ENCODE measurements at regions not wholly inside any gene's neighbourhood (a gene's known extent, or its start where the extent isn't known, plus 50 kb on each side); places are given as distances from the start of the nearest gene placed in this dataset.

DNA sequence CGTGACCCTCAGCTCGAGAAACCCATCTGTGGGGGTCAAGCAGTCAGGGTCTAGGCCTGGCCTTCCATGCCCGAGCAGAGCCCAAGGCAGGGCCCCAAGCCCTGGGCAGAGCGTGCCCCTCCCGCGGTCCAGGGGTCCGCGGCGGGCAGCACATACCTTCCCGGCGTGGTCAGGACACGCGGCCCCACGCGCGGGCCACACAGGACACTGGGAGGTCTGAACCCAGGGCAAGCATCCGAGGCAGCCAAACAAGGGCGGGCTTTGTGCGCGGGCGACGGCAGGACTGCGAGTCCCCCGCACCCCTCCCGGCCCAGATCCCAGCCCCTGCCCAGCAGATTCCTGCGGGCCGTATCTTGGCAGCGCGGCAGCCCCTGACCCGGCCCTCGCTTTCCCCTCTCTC is 61.6 kb upstream of the ACAN start:
- H3K27me3 ChIP-seq (ENCODE audit: control insufficient read depth, insufficient read depth, low read length), result peaks cover 5% of the 10 kb centered on the region
- 63% methylated on average over 29 of the region's 31 CpGs for WGBS (ENCODE audit: insufficient coverage)

DNA sequence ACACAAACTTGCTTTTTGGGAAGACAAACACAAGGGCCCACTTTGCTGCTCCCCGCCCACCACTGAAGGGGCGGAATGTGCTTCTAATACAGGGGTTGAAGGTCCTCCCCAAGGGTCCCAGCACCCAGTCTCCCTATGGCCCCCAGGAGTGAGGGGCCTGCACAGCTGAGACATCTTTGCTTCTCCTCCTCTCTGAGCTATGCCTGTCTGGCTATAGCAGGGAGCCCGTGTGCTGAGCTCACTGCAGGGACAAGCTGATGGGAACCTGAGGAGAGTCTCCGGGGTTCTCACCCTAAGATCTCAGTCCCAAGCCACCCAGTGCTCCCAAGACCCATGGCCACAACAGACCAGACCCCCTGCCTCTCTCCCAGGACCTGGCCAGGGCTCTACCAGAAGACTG is 61.1 kb upstream of the ACAN start:
- 82% methylated on average over 3 of the region's 4 CpGs for WGBS (ENCODE audit: insufficient coverage)
- no peak overlapping the region for H3K4me3 ChIP-seq (ENCODE audit: low read length)
- DNase-seq, result no peak
- no peaks in the 10 kb centered on the region for H3K9me3 ChIP-seq (replicated peaks; ENCODE audit: control insufficient read depth, low read depth, low read length)
- no peaks in the 10 kb centered on the region for H3K36me3 ChIP-seq (ENCODE audit: control insufficient read depth, insufficient read depth, low read length)
- H3K27ac ChIP-seq (ENCODE audit: low read length), result no peak overlapping the region
- H3K4me1 ChIP-seq (ENCODE audit: control insufficient read depth, insufficient read depth, low read length), result peaks cover 5% of the 10 kb centered on the region
- H3K27me3 ChIP-seq (ENCODE audit: control insufficient read depth, insufficient read depth, low read length), result peaks cover 3% of the 10 kb centered on the region

More for the DNA sequence above, 61.6 kb upstream of the ACAN start:
- Histone ChIP-seq H3K36me3 (ENCODE audit: control insufficient read depth, insufficient read depth, low read length) (no peaks in the 10 kb centered on the region), H3K9me3 (replicated peaks; ENCODE audit: control insufficient read depth, low read depth, low read length) (no peaks in the 10 kb centered on the region), H3K4me1 (ENCODE audit: control insufficient read depth, insufficient read depth, low read length) (peaks cover 3% of the 10 kb centered on the region), H3K4me3 (ENCODE audit: low read length) (no peak overlapping the region), H3K27ac (ENCODE audit: low read length) (no peak overlapping the region)
- DNase-seq, result no peak

DNA sequence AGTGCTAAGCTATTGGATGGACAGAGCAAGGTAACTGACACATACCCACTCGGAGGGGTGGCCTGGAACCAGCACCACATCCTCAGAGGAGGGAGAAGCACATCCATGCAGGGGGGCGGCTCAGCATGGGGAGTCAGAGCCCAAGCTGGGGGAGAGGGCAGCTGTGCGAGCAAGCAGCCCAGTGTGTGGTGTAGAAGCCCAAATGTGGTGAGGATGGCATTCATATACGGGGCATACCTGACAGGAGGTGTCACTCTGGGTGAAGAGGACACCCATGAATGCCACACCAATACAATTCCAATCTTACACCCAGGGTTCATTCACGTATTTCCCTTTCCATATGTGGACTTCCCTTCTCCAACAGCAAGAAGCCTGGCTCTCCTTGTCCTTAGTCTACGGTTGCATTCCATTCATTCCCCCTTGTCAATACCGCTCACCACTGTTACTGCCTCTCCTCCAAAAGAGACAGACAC is 58.7 kb upstream of the ACAN start:
- Histone ChIP-seq H3K36me3 (ENCODE audit: control insufficient read depth, insufficient read depth, low read length) (no peaks in the 10 kb centered on the region), H3K27ac (ENCODE audit: low read length) (no peak overlapping the region), H3K4me1 (ENCODE audit: control insufficient read depth, insufficient read depth, low read length) (peaks cover 6% of the 10 kb centered on the region), H3K4me3 (ENCODE audit: low read length) (no peak overlapping the region), H3K9me3 (replicated peaks; ENCODE audit: control insufficient read depth, low read depth, low read length) (no peaks in the 10 kb centered on the region), H3K27me3 (ENCODE audit: control insufficient read depth, insufficient read depth, low read length) (peaks cover 3% of the 10 kb centered on the region)
- no peak for DNase-seq
- 28% methylated on average over 4 of the region's 7 CpGs for WGBS (ENCODE audit: insufficient coverage)

DNA sequence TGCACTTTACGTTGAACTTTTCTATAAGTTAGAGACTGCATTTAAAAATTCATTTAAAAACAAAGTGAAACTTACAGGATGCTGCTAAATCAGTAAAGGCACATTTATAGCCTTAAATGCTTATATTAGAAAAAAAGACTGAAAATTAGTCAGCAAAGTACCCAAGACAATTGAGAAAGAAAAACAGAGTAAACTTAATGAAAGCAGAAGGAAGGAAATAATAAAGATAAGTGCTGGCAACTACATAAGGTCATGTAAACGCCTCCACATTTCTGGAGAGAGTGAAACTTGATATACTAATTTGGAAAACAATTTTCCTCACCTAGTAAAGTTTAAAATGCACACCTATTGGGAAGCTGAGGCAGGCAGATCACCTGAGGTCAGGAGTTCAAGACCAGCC is 58.2 kb upstream of the ACAN start:
- no peak for DNase-seq
- no CpG with 5 or more reads among the region's 2 CpGs for WGBS (ENCODE audit: insufficient coverage)
- Histone ChIP-seq H3K4me3 (ENCODE audit: low read length) (no peak overlapping the region), H3K27ac (ENCODE audit: low read length) (no peak overlapping the region), H3K36me3 (ENCODE audit: control insufficient read depth, insufficient read depth, low read length) (no peaks in the 10 kb centered on the region), H3K9me3 (replicated peaks; ENCODE audit: control insufficient read depth, low read depth, low read length) (no peaks in the 10 kb centered on the region), H3K4me1 (ENCODE audit: control insufficient read depth, insufficient read depth, low read length) (peaks cover 6% of the 10 kb centered on the region), H3K27me3 (ENCODE audit: control insufficient read depth, insufficient read depth, low read length) (peaks cover 3% of the 10 kb centered on the region)

DNA sequence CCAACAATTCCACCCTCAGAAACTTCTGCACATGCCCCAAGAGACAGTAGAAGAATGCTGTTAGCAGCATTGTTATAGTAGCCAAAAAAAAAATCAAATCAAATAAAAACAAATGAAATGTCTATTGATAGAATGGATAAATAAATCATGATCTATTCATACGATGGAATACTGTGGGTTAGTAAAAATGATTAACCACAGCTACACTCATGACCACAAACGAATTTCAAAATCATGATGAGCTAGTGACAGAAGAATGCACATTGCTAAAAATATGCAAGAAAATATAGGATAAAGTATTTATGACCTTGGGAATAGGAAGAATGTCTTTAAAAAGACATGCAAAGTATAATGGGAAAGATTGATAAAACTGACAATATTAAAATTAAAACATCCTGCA is 57.5 kb upstream of the ACAN start:
- no peak for DNase-seq
- H3K9me3 ChIP-seq (replicated peaks; ENCODE audit: control insufficient read depth, low read depth, low read length), result no peaks in the 10 kb centered on the region
- peaks cover 3% of the 10 kb centered on the region for H3K27me3 ChIP-seq (ENCODE audit: control insufficient read depth, insufficient read depth, low read length)
- H3K27ac ChIP-seq (ENCODE audit: low read length), result no peak overlapping the region
- H3K36me3 ChIP-seq (ENCODE audit: control insufficient read depth, insufficient read depth, low read length), result no peaks in the 10 kb centered on the region
- H3K4me3 ChIP-seq (ENCODE audit: low read length), result no peak overlapping the region
- no CpG with 5 or more reads among the region's 2 CpGs for WGBS (ENCODE audit: insufficient coverage)
- peaks cover 6% of the 10 kb centered on the region for H3K4me1 ChIP-seq (ENCODE audit: control insufficient read depth, insufficient read depth, low read length)

DNA sequence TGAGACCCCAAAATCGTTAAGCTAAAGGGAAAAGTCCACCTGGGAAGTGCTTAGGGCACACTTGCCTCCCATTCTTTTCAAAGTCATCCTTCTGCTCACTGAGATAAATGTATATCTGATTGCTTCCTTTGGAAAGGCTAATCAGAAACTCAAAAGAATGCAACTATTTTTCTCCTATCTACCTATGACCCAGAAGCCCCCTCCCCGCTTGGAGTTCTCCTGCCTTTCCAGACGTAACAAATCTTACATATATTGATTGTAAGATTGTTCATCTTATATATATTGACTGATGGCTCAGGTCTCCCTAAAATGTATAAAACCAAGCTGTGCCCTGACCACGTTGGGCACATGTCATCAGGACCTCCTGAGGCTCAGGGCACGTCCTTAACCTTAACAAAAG is 56.8 kb upstream of the ACAN start:
- Histone ChIP-seq H3K9me3 (replicated peaks; ENCODE audit: control insufficient read depth, low read depth, low read length) (no peaks in the 10 kb centered on the region), H3K36me3 (ENCODE audit: control insufficient read depth, insufficient read depth, low read length) (no peaks in the 10 kb centered on the region), H3K27ac (ENCODE audit: low read length) (no peak overlapping the region), H3K4me1 (ENCODE audit: control insufficient read depth, insufficient read depth, low read length) (peaks cover 6% of the 10 kb centered on the region), H3K4me3 (ENCODE audit: low read length) (no peak overlapping the region), H3K27me3 (ENCODE audit: control insufficient read depth, insufficient read depth, low read length) (peaks cover 3% of the 10 kb centered on the region)
- no peak for DNase-seq
- whole genome bisulfite sequencing (ENCODE audit: insufficient coverage), result no CpG with 5 or more reads among the region's 5 CpGs

DNA sequence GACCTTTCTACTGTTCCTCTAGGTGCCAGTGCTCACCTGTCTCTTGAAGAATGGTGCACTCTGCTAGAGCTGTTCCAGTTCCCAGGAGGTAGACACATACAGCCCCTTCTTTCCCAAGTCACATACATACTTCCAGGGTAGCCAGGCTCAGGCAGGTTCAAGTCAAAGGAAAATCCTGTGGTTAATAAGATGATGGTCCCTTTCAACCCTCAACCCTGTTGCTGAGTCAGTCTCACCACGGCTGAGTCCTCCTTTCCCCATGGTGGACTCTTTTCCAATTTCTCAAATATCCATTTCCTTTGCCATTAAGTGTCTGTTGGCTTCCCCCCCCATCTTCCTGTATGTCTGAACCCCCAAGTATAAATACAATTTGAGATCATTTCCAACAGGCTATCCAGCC is 56.1 kb upstream of the ACAN start:
- DNase-seq, result no peak
- 33% methylated on average over 1 of the region's 1 CpG for WGBS (ENCODE audit: insufficient coverage)
- peak overlapping the region; percentile 20 for H3K27ac ChIP-seq (ENCODE audit: low read length)
- peaks cover 3% of the 10 kb centered on the region for H3K27me3 ChIP-seq (ENCODE audit: control insufficient read depth, insufficient read depth, low read length)
- H3K4me1 ChIP-seq (ENCODE audit: control insufficient read depth, insufficient read depth, low read length), result peaks cover 6% of the 10 kb centered on the region
- H3K9me3 ChIP-seq (replicated peaks; ENCODE audit: control insufficient read depth, low read depth, low read length), result no peaks in the 10 kb centered on the region
- no peaks in the 10 kb centered on the region for H3K36me3 ChIP-seq (ENCODE audit: control insufficient read depth, insufficient read depth, low read length)
- H3K4me3 ChIP-seq (ENCODE audit: low read length), result no peak overlapping the region

DNA sequence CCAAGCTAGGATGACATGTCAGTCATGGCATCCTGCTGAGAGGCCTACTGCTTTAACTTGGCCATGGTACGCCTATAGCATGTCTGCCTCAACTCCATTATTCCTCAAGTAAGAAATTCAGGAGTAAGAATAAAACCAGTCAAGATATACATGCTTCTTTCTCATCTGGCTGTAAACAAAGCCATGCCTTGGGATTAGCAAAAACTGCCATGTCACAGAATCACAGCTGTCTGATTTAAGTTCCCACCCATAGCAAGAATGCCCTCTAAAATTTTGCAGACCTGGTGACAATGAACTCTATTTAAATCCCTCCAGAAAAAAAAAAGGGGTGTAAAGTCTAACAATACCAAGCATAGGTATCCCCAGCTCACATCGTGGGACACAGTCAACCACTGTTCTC is 55.6 kb upstream of the ACAN start:
- H3K36me3 ChIP-seq (ENCODE audit: control insufficient read depth, insufficient read depth, low read length), result no peaks in the 10 kb centered on the region
- H3K4me3 ChIP-seq (ENCODE audit: low read length), result no peak overlapping the region
- peak overlapping the region; percentile 49 for H3K27ac ChIP-seq (ENCODE audit: low read length)
- H3K9me3 ChIP-seq (replicated peaks; ENCODE audit: control insufficient read depth, low read depth, low read length), result no peaks in the 10 kb centered on the region
- H3K4me1 ChIP-seq (ENCODE audit: control insufficient read depth, insufficient read depth, low read length), result peaks cover 6% of the 10 kb centered on the region
- WGBS (ENCODE audit: insufficient coverage), result no CpG with 5 or more reads among the region's 2 CpGs
- peaks cover 3% of the 10 kb centered on the region for H3K27me3 ChIP-seq (ENCODE audit: control insufficient read depth, insufficient read depth, low read length)
- DNase-seq, result no peak

DNA sequence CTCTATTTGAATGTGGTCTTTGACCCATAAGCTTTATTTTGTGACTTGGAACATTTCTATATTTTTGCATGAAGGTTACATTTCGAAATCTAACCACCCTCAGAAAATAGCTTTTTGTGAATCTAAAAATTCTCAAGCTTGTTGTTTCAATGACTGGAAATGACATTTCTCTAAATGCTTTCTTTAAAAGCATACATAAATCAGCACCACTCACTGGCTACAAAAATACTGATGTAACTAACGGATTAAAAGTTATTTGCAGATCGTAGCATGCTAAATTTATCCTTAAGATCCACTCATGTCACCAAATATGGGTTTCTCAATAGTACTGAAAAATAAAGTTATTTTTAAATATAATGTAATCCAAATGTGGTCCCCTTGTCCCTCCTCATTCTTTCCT is 55.2 kb upstream of the ACAN start:
- DNase-seq, result peak; percentile 28
- no CpG with 5 or more reads among the region's 3 CpGs for WGBS (ENCODE audit: insufficient coverage)
- peaks cover 6% of the 10 kb centered on the region for H3K4me1 ChIP-seq (ENCODE audit: control insufficient read depth, insufficient read depth, low read length)
- no peak overlapping the region for H3K4me3 ChIP-seq (ENCODE audit: low read length)
- no peaks in the 10 kb centered on the region for H3K36me3 ChIP-seq (ENCODE audit: control insufficient read depth, insufficient read depth, low read length)
- peaks cover 3% of the 10 kb centered on the region for H3K27me3 ChIP-seq (ENCODE audit: control insufficient read depth, insufficient read depth, low read length)
- no peak overlapping the region for H3K27ac ChIP-seq (ENCODE audit: low read length)
- no peaks in the 10 kb centered on the region for H3K9me3 ChIP-seq (replicated peaks; ENCODE audit: control insufficient read depth, low read depth, low read length)

DNA sequence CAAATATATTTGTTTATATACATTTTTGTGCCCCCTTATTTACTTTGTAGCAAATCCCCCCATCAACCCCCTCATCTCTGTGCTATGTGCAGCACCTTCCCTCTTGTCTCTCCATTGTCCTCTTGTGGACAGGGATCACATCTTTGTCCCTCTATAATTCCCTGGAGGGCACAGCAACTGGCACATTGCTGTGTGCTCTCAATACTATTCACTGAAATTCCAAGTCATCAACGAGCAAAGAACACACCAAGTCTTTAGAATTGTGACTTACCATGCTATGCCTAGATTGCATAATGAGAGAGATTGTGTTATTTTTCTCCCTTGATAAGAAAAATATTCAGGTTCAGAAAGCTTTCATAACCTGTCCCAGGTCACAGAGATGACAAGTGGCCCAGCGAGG is 54.6 kb upstream of the ACAN start:
- WGBS (ENCODE audit: insufficient coverage), result 67% methylated on average over 1 of the region's 2 CpGs
- H3K36me3 ChIP-seq (ENCODE audit: control insufficient read depth, insufficient read depth, low read length), result no peaks in the 10 kb centered on the region
- H3K4me3 ChIP-seq (ENCODE audit: low read length), result no peak overlapping the region
- H3K27ac ChIP-seq (ENCODE audit: low read length), result no peak overlapping the region
- peaks cover 6% of the 10 kb centered on the region for H3K4me1 ChIP-seq (ENCODE audit: control insufficient read depth, insufficient read depth, low read length)
- no peaks in the 10 kb centered on the region for H3K9me3 ChIP-seq (replicated peaks; ENCODE audit: control insufficient read depth, low read depth, low read length)
- peaks cover 3% of the 10 kb centered on the region for H3K27me3 ChIP-seq (ENCODE audit: control insufficient read depth, insufficient read depth, low read length)
- no peak for DNase-seq

DNA sequence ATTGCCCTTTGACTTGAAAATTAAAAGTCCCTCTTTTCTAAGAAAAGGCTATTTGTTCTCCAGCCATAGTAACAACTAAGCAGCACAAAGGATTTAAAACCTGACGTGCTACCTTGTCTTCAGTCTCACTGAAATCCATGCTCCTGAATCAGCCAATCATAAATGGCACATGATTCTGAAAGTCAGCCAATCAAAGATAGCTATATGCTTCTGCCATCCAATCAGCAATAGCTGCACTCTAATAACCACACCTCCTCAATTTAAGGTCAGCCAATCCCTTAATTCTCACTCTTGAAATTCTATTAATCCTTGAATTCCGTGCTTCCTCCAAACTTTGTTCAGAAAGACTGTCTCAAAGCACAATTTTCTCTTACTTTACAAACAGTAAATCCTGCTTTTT is 53.5 kb upstream of the ACAN start:
- H3K9me3 ChIP-seq (replicated peaks; ENCODE audit: control insufficient read depth, low read depth, low read length), result no peaks in the 10 kb centered on the region
- H3K27me3 ChIP-seq (ENCODE audit: control insufficient read depth, insufficient read depth, low read length), result no peaks in the 10 kb centered on the region
- no peak overlapping the region for H3K27ac ChIP-seq (ENCODE audit: low read length)
- DNase-seq, result no peak
- H3K4me3 ChIP-seq (ENCODE audit: low read length), result no peak overlapping the region
- peaks cover 2% of the 10 kb centered on the region for H3K4me1 ChIP-seq (ENCODE audit: control insufficient read depth, insufficient read depth, low read length)
- WGBS (ENCODE audit: insufficient coverage), result 76% methylated on average over 1 of the region's 2 CpGs
- H3K36me3 ChIP-seq (ENCODE audit: control insufficient read depth, insufficient read depth, low read length), result no peaks in the 10 kb centered on the region
